ENCODE measurements at regions not wholly inside any gene's neighbourhood (a gene's known extent, or its start where the extent isn't known, plus 50 kb on each side); places are given as distances from the start of the nearest gene placed in this dataset.

DNA sequence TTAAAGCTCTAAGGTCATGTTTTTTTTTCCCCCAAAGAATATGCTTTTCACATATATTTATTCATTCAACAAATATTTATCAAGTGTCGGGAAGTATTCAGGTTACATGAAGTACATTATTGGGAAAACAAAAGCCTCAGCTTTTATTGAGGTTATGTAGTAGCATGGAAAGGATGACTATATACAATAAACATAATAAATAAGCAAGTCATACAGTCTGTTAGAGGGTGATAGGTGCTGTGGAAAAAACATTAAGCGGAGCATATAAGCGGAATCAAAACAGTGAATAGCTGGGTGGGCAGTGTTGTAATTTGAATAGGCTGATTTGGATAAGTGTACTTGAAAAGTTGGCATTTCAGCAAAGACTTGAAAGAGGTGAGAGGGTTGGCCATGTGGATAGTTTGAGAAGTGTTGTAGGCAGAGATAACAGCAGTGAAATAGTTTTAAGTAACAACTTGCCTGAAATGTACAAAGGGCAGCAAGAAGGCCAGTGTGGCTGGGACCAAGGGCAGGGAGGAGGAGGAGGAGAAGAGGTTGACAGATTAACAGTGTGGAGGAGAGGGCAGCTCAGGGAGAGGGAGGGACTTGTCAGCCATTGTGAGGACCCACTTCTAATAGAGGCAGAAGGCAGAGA, 558.7 kb downstream of the SPRY1 start:
- DNase-seq: no peak

DNA sequence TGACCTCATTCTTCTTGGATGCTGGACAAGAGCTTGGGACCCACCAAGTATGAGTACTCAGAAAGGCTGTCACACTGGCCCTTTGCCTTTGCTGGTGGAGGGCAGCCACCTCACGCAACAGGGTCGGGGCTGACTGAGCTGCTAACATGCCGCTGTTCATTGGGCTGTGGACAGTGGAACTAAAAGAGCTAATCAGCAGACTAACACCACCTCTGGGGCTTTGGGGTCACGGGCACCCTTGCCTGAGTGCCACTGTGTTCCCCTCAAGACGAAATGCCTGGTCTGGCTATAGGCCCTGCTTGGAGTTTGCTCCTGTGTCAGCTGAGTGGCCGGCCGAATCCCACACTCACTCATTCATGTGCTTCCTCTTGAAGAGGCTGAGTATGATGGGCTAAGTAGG, 559.6 kb downstream of the SPRY1 start:
- DNase-seq: no peak

DNA sequence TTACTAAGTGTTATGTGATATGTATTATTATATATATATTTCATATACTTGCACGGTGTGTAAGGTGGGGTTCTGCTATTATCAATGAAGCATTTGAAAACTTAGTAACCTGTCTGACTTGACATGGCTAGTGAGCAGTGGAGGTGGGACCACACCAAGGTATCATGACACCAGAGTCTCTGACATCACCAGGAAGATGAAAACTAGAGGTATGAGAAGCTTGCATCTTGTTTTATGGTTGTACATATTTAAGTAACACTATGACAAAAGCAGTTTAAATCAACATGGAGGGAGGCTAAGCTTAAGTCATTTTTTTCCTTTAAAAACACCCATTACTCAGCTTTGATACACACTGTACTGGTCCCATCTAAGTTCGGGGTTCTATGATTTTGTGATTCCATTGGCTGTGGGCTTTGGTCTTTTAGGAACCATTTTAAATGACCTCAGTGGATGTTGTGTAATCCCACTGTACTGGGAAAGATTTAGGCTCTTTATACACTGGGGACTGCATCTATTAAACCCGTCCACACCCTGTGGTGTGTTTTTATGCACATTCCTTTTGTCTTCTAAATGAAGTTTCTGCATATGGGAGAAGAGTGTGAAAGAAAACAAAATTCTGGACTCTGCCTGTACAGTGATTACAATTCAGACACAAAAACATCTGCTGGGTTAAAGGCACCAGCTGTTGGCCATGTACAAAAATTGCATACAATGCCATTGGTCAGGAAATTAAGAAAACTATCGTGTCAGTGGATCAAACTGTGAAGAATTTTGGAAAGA, 570.6 kb downstream of the SPRY1 start:
- no peak for DNase-seq

DNA sequence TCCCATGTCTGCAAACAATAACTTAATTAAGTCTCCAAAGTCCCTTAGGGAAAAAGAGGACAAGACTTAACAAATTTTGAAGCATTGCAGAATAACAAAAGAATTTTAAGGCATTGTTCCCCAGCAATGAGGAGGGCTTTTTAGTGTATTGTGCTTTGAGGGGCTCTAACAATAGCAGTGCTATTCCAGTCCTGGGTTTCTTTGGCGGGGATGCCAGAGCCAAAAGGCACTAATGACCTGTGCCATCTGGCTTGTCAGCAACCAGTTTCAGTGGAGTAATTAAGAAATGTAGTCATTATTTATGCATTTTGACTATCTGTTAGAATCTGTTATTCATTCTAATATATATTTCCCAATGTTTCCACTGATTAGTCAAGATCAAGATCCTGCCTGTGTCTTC, 575.4 kb downstream of the SPRY1 start:
- DNase-seq: no peak

DNA sequence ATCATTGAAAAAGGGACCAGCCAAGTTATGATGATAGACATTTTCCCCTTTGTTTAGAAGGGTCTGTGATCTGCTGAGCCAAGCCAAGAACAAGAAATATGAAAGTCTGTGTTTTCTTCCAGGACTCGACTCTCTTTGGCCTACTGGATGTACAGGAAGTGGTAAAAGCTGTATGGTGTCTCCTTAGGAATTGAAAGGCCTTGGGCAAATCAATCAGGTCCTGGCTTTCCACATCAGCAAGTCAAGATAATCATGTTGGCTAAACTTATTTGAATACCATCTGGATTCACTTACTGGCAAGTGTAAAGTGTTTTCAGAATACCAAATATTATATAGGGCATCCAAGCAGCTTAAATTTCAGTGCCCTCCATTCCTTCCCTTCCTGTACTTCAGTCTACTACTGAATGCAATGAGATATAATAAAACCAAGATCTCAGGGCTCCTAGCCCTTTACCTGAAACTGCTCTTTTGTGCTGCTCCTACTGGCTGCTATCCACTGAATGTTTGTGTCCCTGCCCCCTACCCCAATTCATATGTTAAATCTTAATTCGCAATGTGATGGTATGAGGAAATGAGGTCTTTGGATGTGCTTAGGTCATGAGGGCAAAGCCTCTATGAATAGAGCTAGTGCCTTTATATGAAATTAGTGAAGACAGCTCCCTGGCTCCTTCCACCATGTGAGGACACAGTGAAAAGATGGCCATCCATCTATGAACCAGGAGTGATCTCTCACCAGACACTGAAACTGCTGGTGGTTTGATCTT, 578.0 kb downstream of the SPRY1 start:
- DNase-seq: no peak

DNA sequence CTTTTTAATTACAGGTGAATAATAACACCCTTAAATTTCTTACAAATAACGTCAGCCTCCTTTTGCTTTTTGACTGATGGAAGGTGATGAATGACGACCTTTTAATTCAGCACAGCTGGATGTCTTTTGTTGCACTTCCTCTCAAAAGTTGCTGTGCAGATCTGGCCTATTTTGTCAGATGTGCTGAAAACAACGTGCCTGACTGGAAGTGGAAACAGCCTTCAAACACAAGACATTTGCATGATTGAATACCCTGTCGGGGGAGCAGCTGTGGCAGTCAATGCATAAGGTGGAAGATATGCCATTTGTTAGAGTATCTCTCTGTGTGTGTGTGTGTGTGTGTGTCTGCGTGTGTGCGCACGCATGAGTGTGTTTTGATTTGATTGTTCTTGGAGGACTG, 579.7 kb downstream of the SPRY1 start:
- DNase-seq: no peak

DNA sequence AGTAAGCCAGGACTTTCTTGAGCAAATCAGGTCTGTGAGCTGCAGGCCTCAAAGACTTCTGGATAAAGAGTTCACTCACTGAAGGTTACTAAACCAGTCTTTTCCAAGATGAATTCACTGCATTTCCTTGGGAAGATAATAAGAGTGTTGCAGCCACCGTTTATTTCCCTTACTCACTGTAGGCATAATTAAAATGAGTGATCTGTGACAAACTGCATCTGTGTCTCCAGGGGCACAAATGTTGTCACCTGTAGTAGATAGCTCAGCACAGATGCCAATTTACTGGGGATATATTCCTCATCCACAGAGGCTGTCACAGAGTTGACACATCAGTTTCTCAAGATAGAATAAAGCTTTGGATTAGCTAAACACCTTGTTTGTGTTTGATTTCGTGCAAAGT, 580.2 kb downstream of the SPRY1 start:
- no peak for DNase-seq

DNA sequence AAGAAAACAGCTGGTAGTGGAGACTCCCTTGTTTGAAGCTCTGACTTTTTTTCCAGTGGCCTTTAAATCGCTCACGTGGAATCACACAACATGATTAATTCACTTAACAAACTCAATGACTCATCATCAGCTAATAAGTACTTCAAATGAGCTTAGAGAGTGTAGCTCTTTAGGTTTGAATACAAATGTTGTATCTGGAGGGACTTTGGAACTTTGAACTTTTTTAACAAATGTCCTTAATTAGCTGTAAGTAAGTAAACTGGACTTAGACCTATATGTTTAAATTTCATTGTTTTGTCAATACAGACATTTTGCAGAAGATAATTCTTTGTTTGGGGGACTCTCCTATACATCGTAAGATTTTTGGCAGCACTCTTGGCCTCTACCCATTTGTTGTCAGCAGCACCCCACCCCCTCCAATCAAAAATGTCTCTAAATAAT, 581.1 kb downstream of the SPRY1 start:
- DNase-seq: no peak

DNA sequence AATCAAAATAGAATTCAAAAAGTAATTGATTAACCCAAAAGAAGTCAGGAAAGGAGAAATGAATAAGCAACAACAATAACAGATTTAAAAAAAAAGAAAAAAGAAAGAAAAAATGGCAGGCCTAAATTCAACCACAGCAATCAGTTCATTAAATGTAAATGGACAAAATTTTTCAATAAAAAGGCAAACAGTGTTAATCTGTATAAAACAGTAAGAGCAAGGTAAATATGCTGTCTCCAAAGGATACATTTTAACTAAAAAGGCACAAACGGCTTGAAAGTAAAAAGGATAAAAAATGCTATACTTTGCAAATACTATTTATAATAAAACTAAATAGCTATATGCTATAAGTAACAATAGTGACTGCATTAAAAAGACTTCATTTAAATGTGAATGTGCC, 582.0 kb downstream of the SPRY1 start:
- no peak for DNase-seq

DNA sequence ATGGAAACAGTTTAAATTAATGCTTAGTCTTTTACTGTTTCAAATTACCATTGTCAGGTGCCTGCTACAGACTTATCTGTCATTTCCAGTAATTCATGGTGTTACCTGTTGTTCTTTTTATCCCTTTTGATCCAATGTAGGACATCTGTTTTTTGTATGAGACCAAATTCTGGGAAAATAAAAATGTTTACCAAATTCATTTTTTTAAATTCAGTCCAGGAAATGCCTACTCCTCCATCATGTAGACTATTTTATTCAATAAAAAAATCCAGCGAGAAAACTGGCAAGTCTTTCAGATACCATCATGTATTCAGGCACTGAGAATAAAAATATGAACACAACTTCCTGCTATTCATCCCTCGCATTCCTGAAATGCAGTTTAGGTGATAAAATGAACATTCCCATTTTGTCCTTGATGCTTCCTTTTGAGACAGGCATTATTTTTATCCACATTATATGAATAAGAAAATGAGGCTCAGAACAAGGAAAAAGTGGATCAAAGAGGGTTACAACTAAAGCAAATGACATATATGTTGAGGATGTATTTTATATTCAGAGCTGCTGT, 584.2 kb downstream of the SPRY1 start:
- no peak for DNase-seq

DNA sequence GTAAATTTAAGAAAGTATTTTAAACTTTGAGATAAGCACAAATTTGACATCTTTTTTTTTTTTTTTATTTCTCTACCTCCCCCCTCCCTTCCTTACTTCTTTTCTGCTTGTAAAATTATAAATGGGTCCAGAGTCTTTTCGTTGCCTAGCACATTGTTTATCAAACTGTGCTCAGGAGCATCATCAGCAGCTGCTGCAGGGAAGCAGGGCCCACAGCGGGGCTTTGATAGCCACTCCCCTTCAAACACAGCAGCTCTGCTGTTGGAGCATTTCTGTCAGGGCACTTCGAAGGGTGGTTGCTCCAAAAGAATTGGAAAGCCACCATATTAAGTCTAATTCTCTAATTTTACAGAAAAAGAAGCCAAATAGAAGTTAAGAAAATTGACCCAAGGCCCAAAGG, 588.3 kb downstream of the SPRY1 start:
- DNase-seq: no peak

DNA sequence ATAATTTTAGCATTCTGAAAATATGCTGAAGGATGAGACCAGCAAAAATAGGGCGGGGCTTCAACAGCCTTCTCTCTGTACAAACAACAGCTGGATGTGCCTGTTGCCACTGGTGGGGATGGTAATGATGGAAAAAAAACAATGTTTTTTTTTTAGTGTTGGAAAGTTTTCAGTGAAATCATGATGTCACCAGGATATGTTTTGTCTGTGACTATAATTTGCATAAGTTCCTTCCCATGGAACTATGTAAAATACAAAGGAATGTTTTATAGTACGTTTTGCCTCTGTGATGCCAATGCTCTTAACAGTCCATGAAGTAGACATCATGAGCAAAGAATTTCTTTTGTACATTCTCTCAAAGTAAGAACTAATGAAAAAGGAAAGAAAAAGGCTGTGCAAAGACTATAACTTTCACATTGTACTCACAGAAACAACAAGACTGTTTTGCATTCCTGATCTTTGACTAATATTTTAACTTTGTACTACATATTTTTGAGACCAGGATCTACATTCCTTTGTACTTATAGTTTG, 589.7 kb downstream of the SPRY1 start:
- no peak for DNase-seq

DNA sequence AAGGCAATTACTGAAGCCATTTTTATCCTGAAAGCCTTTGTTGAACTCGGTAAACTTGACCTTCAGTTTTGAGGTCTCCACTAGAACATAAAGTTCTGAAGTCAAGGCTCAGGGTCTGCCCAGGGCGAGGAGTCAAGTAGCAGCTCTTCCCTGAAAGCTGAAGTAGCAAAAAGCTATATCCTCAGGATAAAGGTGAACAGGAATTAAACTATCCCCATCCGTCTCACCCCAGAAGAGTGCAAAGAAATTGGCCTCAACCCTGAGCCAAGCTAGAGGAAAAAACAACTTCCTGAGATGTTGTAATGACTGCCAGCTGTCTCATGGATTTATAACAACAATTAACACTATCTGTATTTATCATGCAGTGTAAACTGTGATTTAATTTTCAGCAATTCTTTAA, 590.8 kb downstream of the SPRY1 start:
- DNase-seq: no peak

DNA sequence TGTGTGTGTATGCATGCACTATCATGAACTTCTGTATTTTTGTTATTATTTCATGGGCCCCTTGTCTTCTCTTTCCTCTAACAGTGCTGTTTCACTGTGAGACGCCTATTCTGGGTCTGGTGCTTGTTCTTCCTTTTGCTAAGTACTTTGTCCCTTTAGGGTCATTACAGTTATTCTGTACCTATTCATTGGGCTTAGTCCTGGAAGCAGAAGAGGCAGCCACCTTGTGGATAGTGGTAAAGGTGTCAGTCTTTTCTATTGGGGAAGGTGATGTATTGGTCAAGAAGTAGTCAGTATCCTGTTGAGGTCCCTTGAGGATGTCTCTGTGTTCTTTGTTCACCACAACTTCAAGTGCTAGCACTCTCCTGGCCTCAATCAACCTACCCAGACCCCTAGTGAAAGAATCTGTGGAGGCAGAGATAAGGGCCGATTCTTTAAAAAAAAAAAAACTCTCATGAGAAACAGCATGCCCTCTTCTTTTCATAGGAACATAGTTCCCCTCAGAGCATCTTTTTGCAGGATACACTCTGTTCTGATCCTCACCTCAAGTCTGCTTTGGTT, 593.8 kb downstream of the SPRY1 start:
- no peak for DNase-seq

DNA sequence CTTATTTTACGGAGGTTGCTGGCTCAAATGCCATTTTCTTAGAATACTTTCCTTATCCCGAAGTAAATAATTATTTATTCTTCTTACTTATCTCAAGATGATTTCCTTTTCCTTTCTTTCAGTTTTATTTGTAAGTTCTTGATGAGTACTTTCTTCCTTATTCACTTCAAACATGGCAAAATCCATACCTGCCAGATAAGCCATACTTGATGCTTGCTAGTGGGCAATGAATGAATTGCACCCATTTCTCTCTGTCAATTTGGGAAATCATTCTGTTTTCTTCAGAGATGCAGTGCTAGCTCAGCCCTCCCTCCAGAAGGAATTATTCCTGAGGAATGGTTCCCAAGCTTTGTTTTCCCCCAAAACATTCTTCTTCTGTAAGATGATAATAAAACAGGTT, 598.3 kb downstream of the SPRY1 start:
- no peak for DNase-seq

DNA sequence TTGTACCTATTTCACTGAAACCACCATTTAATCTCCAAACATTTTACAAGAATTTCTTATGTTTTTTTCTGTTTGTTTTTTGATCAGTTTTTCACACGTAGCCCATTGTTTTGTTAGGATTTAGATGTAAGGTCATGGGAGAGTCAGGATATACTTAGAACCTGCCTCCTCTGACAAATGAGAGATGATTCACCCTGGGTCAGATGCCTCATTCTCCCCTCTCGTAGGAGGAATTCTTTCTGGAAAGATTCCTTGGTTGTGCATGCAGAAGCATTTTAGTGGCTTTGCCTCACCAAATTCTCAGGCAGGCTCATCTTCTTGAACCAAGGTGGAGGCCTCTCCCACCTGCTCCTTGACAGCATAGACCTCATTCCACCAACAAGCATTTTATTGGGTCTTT, 599.3 kb downstream of the SPRY1 start:
- no peak for DNase-seq

DNA sequence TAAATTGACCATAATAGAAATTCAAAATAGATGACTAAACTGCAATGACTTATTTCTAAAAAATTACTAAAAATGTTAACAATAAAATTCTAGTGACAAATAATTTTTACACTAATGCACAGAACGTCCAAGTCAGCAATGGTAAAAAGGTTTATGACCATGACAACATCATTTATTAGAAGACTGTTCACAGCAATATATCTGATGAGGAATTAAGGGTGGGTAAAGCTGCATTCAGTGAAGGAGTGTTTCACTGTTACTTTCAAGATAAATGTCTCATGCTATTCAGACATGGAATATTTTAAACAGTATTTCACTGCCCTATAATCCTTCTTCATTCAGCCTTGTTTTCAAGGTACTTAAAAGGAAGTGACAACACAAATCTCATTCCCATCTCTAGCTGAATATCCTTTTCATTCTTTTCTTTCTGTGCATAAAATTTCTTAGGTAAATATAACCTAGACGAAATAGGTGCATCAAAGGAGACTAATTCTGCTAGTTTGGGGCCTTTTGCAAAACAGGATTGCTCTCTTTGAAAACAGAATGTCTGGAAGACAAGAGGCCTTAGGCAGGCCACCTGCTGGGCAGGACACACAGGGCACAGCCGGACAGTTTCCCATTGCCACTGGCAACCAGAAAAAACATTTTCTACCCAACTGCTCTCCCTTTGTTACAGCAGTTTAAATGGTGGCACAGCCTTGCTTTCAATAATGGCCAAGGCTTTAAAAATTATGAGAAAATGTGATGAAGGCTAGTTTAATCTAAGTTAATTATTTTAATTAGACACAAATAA, 600.3 kb downstream of the SPRY1 start:
- no peak for DNase-seq

DNA sequence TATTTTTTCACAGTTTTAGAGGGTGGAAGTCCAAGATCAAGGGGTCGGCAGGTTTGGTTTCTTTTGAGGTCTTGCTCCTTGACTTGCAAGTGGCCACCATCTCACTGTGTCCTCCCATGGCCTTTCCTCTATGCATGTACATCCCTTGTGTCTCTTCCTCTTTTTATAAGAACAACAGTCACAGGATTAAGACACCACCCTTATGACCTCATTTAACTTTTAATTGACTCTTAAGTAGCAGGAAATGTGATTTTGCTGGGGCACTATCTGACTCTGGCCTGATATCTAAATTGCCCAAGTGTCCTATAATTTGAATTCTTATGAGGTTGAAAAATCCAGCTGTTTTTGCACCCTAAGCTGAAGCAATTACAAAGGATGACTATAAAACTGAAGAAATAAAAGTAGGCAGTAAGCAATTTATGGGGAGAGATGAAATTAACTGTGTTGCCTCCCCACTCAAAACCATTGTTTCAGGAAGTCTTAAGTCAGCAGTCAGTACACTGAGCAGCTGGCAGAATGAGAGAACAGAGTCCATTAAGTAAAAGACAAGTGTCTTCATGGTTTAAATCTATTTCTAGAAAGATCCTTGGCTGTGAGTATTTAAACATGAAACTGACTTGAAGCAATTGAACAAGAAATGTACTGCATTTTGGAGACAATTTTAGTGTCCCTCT, 601.3 kb downstream of the SPRY1 start:
- DNase-seq: no peak

DNA sequence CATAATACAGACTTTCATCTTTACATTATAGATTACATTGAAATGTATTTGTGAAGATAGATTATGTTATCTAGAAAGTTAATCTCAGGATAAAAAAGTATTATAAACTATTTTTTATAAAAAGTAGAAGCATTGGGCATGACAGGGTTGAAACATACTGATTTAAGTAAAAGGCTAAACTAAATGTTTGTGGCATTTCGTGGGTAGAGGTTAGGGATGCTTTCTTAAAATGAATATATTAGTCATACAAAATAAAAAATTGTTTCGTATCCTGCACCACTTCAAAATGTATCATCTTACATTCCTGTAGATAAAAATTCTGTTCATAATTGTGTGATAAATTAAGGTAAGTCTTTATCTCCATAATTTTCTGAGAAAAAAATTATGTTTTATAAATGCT, 603.6 kb downstream of the SPRY1 start:
- DNase-seq: no peak

DNA sequence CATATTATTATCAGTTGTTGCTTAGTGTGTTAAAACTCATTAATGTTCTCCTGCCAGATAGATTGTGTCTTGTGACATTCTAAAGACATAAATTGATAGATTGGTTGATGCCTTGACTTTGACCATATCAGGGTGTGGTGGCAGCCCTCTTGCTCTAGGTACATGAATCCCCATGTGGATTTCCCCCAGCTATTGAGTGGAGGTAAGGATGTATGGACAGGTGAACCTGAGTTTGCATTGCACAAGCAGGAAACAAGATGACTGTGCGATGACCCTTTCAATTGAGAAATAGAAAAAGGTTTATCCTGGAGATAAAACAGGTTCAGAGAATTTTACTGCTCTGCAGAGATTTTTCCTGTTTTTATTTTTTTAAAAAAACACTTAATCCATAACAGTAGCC, 619.2 kb downstream of the SPRY1 start:
- no peak for DNase-seq

DNA sequence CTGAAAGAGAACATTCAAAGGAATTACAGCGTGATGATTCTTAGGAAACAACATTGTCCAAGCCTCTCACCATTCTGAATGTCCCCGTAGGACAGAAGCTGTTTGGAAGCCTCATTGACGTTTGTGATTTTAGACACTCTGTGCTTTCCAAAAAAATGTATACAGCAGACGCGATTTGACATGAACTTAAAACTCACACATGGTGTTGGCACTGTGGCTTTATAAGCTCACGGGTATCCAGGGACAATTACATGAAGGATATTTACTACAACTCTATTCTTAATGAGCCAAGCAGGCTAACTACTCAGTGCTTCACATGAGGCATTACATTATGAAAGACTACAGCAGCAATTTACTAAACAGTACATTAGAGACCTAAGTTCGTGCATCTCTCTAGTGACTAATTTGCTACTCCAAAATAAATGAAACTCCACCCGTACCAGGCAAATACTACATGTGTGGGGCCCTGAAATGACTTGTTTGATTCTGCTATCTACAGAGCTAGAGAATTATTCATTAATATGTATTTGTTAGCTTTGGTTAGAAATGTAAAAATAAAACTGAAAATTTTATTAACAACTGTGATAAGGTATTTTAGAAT, 620.7 kb downstream of the SPRY1 start:
- no peak for DNase-seq

Measured in CD4-positive, alpha-beta T cell treated with Interleukin-17A for 1 hour (primary cell).